Astrocyte (in vitro differentiated cells and primary cell): ENCODE measurements at regions not wholly inside any gene's neighbourhood (a gene's known extent, or its start where the extent isn't known, plus 50 kb on each side); places are given as distances from the start of the nearest gene placed in this dataset.

ENCODE experiments used
- DNase-seq: peaks from one replicate; pipeline ENCODE4 v3.0.0-alpha.2; 2010; ENCODE audit warnings: low read depth
- FAIRE-seq: peaks from 2 replicates; lab custom pipeline; 2011; peaks lifted over from hg19 to GRCh38; lab: Jason Lieb, UNC
- H2AFZ ChIP-seq: 2 replicates; pipeline ENCODE4 v1.6.0; 2012; ENCODE audit warnings: low read depth, low read length, inconsistent platforms
- H3K27ac ChIP-seq: 2 replicates; pipeline ENCODE4 v1.5.1; 2011; ENCODE audit warnings: low read depth, low read length, inconsistent platforms
- H3K27me3 ChIP-seq: 2 replicates; pipeline ENCODE4 v1.6.0; 2011; ENCODE audit warnings: low read length, inconsistent platforms; ENCODE audit not compliant: insufficient read depth
- H3K36me3 ChIP-seq: 2 replicates; pipeline ENCODE4 v1.5.1; 2011; ENCODE audit warnings: low read length, inconsistent platforms; ENCODE audit not compliant: insufficient read depth
- H3K4me1 ChIP-seq: 2 replicates; pipeline ENCODE4 v1.5.1; 2011; ENCODE audit warnings: low read length, inconsistent platforms; ENCODE audit not compliant: insufficient read depth
- H3K4me2 ChIP-seq: 2 replicates; pipeline ENCODE4 v1.6.0; 2012; ENCODE audit warnings: low read length, inconsistent platforms
- H3K4me3 ChIP-seq: 2 replicates; pipeline ENCODE4 v1.5.1; 2011; ENCODE audit warnings: low read depth, mild to moderate bottlenecking, low read length, inconsistent platforms; ENCODE audit not compliant: insufficient read depth
- H3K79me2 ChIP-seq: 2 replicates; pipeline ENCODE4 v1.6.0; 2012; ENCODE audit warnings: mild to moderate bottlenecking, low read length, inconsistent platforms; ENCODE audit not compliant: insufficient read depth
- H3K9ac ChIP-seq: 2 replicates; pipeline ENCODE4 v1.6.0; 2012; ENCODE audit warnings: mild to moderate bottlenecking, low read length, inconsistent platforms
- H3K9me3 ChIP-seq: 2 replicates; pipeline ENCODE4 v1.5.1; 2012; ENCODE audit warnings: low read depth, mild to moderate bottlenecking, low read length, inconsistent platforms; ENCODE audit not compliant: insufficient read depth
- H4K20me1 ChIP-seq: 2 replicates; pipeline ENCODE4 v1.6.0; 2012; ENCODE audit warnings: low read length, inconsistent platforms; ENCODE audit not compliant: insufficient read depth
- H3K27ac Mint-ChIP-seq: one replicate; pipeline ENCODE4 v1.8.0; 2021; ENCODE audit warnings: mild to moderate bottlenecking, mixed read lengths; ENCODE audit not compliant: unreplicated experiment
- H3K27me3 Mint-ChIP-seq: one replicate; pipeline ENCODE4 v1.8.0; 2021; ENCODE audit warnings: low read depth, mixed read lengths; ENCODE audit not compliant: unreplicated experiment
- H3K36me3 Mint-ChIP-seq: one replicate; pipeline ENCODE4 v1.8.0; 2021; ENCODE audit warnings: low read depth, mixed read lengths; ENCODE audit not compliant: unreplicated experiment
- H3K4me1 Mint-ChIP-seq: one replicate; pipeline ENCODE4 v1.8.0; 2021; ENCODE audit warnings: low read depth, mixed read lengths; ENCODE audit not compliant: unreplicated experiment
- H3K4me3 Mint-ChIP-seq: one replicate; pipeline ENCODE4 v1.8.0; 2021; ENCODE audit warnings: mild to moderate bottlenecking, moderate library complexity, mixed read lengths; ENCODE audit not compliant: unreplicated experiment
- H3K9me3 Mint-ChIP-seq: one replicate; pipeline ENCODE4 v1.8.0; 2021; ENCODE audit warnings: mild to moderate bottlenecking, mixed read lengths; ENCODE audit not compliant: unreplicated experiment
- CTCF ChIP-seq: IDR thresholded peaks from 2 replicates; pipeline ENCODE4 v1.5.1; 2011; ENCODE audit warnings: low read depth, mild to moderate bottlenecking, inconsistent platforms, low read length, moderate library complexity; ENCODE audit not compliant: insufficient read depth
- EZH2 ChIP-seq: IDR thresholded peaks from 2 replicates; pipeline ENCODE4 v1.6.1; 2012; ENCODE audit warnings: mild to moderate bottlenecking, low read length, inconsistent platforms; ENCODE audit not compliant: insufficient read depth

- Histone ChIP-seq H3K9me3 (no peaks in the 10 kb centered on the region), H3K36me3 (no peaks in the 10 kb centered on the region), H3K27ac (no peak overlapping the region), H3K4me2 (no peak overlapping the region), H3K9ac (no peak overlapping the region), H3K4me3 (no peak overlapping the region), H3K79me2 (no peaks in the 10 kb centered on the region), H4K20me1 (no peaks in the 10 kb centered on the region), H3K4me1 (no peaks in the 10 kb centered on the region), H3K27me3 (no peaks in the 10 kb centered on the region), H2AFZ (no peak overlapping the region)
- Mint-ChIP-seq H3K27me3 (no peaks in the 10 kb centered on the region), H3K36me3 (no peaks in the 10 kb centered on the region), H3K27ac (no peak overlapping the region), H3K4me3 (no peak overlapping the region), H3K9me3 (no peaks in the 10 kb centered on the region), H3K4me1 (peaks cover 10% of the 10 kb centered on the region)
- no peak for TF ChIP-seq EZH2
- TF ChIP-seq CTCF, result no peak
- DNase-seq (no peak), FAIRE-seq (no peak)
Measured at GRCh38 chr2:142536492-142536891, 341.0 kb upstream of the KYNU start.

- no peaks in the 10 kb centered on the region for H3K27me3 Mint-ChIP-seq
- no peak overlapping the region for H3K4me3 ChIP-seq
- no peaks in the 10 kb centered on the region for H3K4me1 ChIP-seq
- H3K9ac ChIP-seq, result no peak overlapping the region
- no peak overlapping the region for H3K4me2 ChIP-seq
- no peak overlapping the region for H3K27ac Mint-ChIP-seq
- H3K4me1 Mint-ChIP-seq, result peaks cover 12% of the 10 kb centered on the region
- H3K27me3 ChIP-seq, result no peaks in the 10 kb centered on the region
- no peaks in the 10 kb centered on the region for H3K9me3 Mint-ChIP-seq
- H3K36me3 ChIP-seq, result no peaks in the 10 kb centered on the region
- no peaks in the 10 kb centered on the region for H3K79me2 ChIP-seq
- H3K9me3 ChIP-seq, result no peaks in the 10 kb centered on the region
- TF ChIP-seq CTCF (no peak), EZH2 (no peak)
- no peaks in the 10 kb centered on the region for H3K36me3 Mint-ChIP-seq
- no peak overlapping the region for H2AFZ ChIP-seq
- no peak overlapping the region for H3K27ac ChIP-seq
- no peaks in the 10 kb centered on the region for H4K20me1 ChIP-seq
- no peak for DNase-seq
- H3K4me3 Mint-ChIP-seq, result no peak overlapping the region
- FAIRE-seq, result no peak
Measured at GRCh38 chr2:142535311-142535710, 342.2 kb upstream of the KYNU start.

GRCh38 chr2:142533177-142533576 is 344.3 kb upstream of the KYNU start:
- Mint-ChIP-seq H3K27me3 (no peaks in the 10 kb centered on the region), H3K4me1 (peaks cover 12% of the 10 kb centered on the region), H3K36me3 (no peaks in the 10 kb centered on the region), H3K4me3 (no peak overlapping the region), H3K9me3 (no peaks in the 10 kb centered on the region), H3K27ac (no peak overlapping the region)
- H3K4me2 ChIP-seq, result no peak overlapping the region
- H3K9ac ChIP-seq, result no peak overlapping the region
- no peaks in the 10 kb centered on the region for H3K79me2 ChIP-seq
- TF ChIP-seq EZH2 (no peak), CTCF (no peak)
- H3K27ac ChIP-seq, result no peak overlapping the region
- no peaks in the 10 kb centered on the region for H3K9me3 ChIP-seq
- H3K27me3 ChIP-seq, result no peaks in the 10 kb centered on the region
- no peak for FAIRE-seq
- no peak overlapping the region for H2AFZ ChIP-seq
- no peaks in the 10 kb centered on the region for H4K20me1 ChIP-seq
- no peak overlapping the region for H3K4me3 ChIP-seq
- H3K36me3 ChIP-seq, result no peaks in the 10 kb centered on the region
- H3K4me1 ChIP-seq, result no peaks in the 10 kb centered on the region
- no peak for DNase-seq
